Testis (tissue), 2 donors: ENCODE measurements at regions not wholly inside any gene's neighbourhood (a gene's known extent, or its start where the extent isn't known, plus 50 kb on each side); places are given as distances from the start of the nearest gene placed in this dataset.

Experiments used
- DNase-seq: peaks from one replicate; pipeline ENCODE4 v3.0.0-alpha.2; 2019
- H3K27ac ChIP-seq, 2 donors: fragments of 200-600 bp; sonication (generic); one replicate each; pipeline ENCODE4 v1.5.1; 2019
- H3K27me3 ChIP-seq: fragments of 200-600 bp; sonication (generic); one replicate; pipeline ENCODE4 v1.5.1; 2019
- H3K36me3 ChIP-seq: fragments of 200-600 bp; sonication (generic); one replicate; pipeline ENCODE4 v1.5.1; 2017; ENCODE audit warnings: low read depth; ENCODE audit errors: missing control alignments
- H3K4me1 ChIP-seq: fragments of 200-600 bp; sonication (generic); one replicate; pipeline ENCODE4 v1.5.1; 2019
- H3K4me3 ChIP-seq, 2 donors: fragments of 200-600 bp; sonication (generic); one replicate each; pipeline ENCODE4 v1.5.1; 2017 to 2019
- H3K9me3 ChIP-seq: fragments of 200-600 bp; sonication (generic); one replicate; pipeline ENCODE4 v1.5.1; 2017
- CTCF ChIP-seq, 3 experiments: fragments of 450-650 bp in 2 of 3; fragments of 200-600 bp in 1 of 3; sonication (generic) in 1 of 3; IDR thresholded peaks; one replicate each; pipeline ENCODE4 v1.5.1; 2016 to 2019; ENCODE audit warnings: antibody characterized with exemption in 3 of 3, mild to moderate bottlenecking in 2 of 3, moderate library complexity in 1 of 3
- POLR2A ChIP-seq: fragments of 450-650 bp; IDR thresholded peaks from one replicate; pipeline ENCODE4 v1.6.1; 2017; ENCODE audit warnings: antibody characterized with exemption, mild to moderate bottlenecking, moderate library complexity
- WGBS, 2 donors: methylation state at CpG; one replicate each; pipeline ENCODE4 v1.1.5; 2018; 5-methylcytosine and 5-hydroxymethylcytosine counted together
- intact Hi-C: fragments of 100-400 bp; cut with DNase I; formaldehyde crosslinking; loops from one replicate; pipeline ENCODE4 v1.15.1; 2023; ENCODE audit warnings: low total_unique reads

DNA sequence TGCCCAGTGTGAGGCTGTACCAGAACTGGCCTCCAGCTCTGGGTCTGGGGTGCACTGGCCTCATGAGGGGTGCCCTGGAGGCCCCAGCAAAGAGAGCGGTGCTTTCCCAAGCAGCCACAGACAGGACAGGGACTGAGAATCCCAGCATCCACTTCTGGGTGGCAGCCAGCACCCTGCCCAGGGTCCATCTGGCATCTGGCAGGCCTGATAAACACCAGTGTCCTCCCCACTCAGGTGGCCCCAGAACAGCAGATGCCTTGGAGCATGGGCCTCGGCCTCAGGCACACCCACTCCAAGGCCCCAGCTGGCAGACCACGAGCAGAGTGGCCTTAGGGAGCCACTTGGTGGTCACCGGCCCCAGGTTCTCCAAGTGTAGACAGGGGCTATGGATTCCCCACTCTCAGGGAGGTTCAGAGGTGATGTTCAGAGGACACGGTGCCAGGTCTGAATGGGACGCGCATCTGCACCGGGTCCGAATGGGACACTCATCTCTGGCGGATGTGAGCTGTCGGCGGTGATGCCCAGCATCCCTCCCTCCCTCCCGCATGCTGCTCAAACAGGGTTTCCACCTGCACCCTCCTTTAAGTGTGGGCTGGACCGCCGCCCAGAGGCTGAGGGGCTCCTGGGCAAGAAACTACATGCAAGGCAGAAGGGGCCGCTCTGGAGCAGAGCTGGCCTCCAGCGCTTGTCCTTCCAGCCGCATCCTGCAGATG, 82.2 kb upstream of the GPC1 start:
- no peak overlapping the region for H3K27ac ChIP-seq
- no peak for DNase-seq
- no peak overlapping the region for H3K4me3 ChIP-seq
- TF ChIP-seq CTCF (IDR thresholded peaks at IDR 0.05): no peak
- H3K4me1 ChIP-seq: no peaks in the 10 kb centered on the region
- no peaks in the 10 kb centered on the region for H3K27me3 ChIP-seq
- H3K9me3 ChIP-seq: no peaks in the 10 kb centered on the region
- no peaks in the 10 kb centered on the region for H3K36me3 ChIP-seq
- intact Hi-C loops: no loop called here
- 90 to 97% methylated on average over 5 to 18 of the region's 18 CpGs for WGBS, 2 donors

GRCh38 chr2:240353944-240354343, 81.5 kb upstream of the GPC1 start:
- Histone ChIP-seq H3K27ac (no peak overlapping the region), H3K4me1 (no peaks in the 10 kb centered on the region), H3K36me3 (no peaks in the 10 kb centered on the region), H3K9me3 (no peaks in the 10 kb centered on the region), H3K4me3 (no peak overlapping the region), H3K27me3 (no peaks in the 10 kb centered on the region)
- TF ChIP-seq CTCF (IDR thresholded peaks at IDR 0.05): no peak
- WGBS, 2 donors: 89 to 93% methylated on average over 4 to 9 of the region's 9 CpGs
- intact Hi-C loops: no loop called here
- DNase-seq: no peak

- intact Hi-C loops: no loop called here
Observed at GRCh38 chr2:240355001-240355891, 80.2 kb upstream of the GPC1 start.

DNA sequence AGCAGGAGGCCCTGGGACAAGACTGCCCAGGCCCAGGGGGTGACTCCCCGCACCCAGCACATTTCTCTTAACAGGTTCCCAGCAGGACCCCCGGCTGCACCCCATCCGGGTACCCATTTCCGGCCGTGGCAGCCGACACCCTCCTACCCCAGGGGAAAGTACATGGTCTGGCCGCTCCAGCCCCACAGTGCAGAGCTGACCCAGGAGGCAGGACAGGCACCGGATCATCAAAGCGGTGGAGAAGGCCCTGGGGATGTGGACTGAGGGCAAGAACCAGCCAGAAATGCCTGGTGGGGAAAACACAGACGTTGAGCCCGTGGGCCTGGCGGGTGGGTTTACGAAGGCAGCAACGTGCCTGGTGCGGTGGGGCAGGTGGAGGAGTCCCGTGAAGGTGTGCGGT, 79.5 kb upstream of the GPC1 start:
- Histone ChIP-seq H3K27ac (no peak overlapping the region), H3K4me3 (no peak overlapping the region), H3K4me1 (no peaks in the 10 kb centered on the region), H3K9me3 (no peaks in the 10 kb centered on the region), H3K36me3 (no peaks in the 10 kb centered on the region), H3K27me3 (no peaks in the 10 kb centered on the region)
- 93 to 95% methylated on average over 13 to 17 of the region's 17 CpGs for WGBS, 2 donors
- TF ChIP-seq POLR2A (no peak), CTCF (IDR thresholded peaks at IDR 0.05) (no peak)
- intact Hi-C loops: no loop called here
- DNase-seq: no peak

More at GRCh38 chr2:240355001-240355891, 80.2 kb upstream of the GPC1 start:
- H3K27me3 ChIP-seq: no peaks in the 10 kb centered on the region
- H3K4me1 ChIP-seq: no peaks in the 10 kb centered on the region
- WGBS, 2 donors: 82 to 90% methylated on average over 12 to 16 of the region's 17 CpGs
- H3K9me3 ChIP-seq: no peaks in the 10 kb centered on the region
- H3K36me3 ChIP-seq: no peaks in the 10 kb centered on the region
- H3K4me3 ChIP-seq: no peak overlapping the region
- DNase-seq: no peak
- TF ChIP-seq POLR2A (no peak), CTCF (IDR thresholded peaks at IDR 0.05) (no peak)
- no peak overlapping the region for H3K27ac ChIP-seq
